Omental fat pad (tissue), 3 donors: ENCODE measurements at regions not wholly inside any gene's neighbourhood (a gene's known extent, or its start where the extent isn't known, plus 50 kb on each side); places are given as distances from the start of the nearest gene placed in this dataset. TPM values are rescaled to one million over a fixed set of nuclear protein-coding genes. Genes with fewer than 3 reads are reported as not detected.

ENCODE experiments used
- ATAC-seq: fragments of 150-250 bp; one replicate; pipeline ENCODE4 v1.9.1; 2016; ENCODE audit warnings: mild to moderate bottlenecking, moderate library complexity; ENCODE audit not compliant: low FRiP score
- DNase-seq: peaks from one replicate; pipeline ENCODE4 v3.0.0-alpha.2; 2019; ENCODE audit warnings: low spot score
- small RNA-seq: library from RNA; depleted of rRNA; stranded (forward); fragments of <200 nt; gene quantifications from one replicate; pipeline ENCODE3, GENCODE V24; 2016
- TF ChIP-seq, protein P1 (sequence below), 3 donors: fragments of 450-650 bp; IDR thresholded peaks; one replicate each; pipeline ENCODE4 v1.5.1; 2016 to 2017; ENCODE audit warnings: antibody characterized with exemption in 3 of 3, mild to moderate bottlenecking in 3 of 3, moderate library complexity in 2 of 3

DNA sequence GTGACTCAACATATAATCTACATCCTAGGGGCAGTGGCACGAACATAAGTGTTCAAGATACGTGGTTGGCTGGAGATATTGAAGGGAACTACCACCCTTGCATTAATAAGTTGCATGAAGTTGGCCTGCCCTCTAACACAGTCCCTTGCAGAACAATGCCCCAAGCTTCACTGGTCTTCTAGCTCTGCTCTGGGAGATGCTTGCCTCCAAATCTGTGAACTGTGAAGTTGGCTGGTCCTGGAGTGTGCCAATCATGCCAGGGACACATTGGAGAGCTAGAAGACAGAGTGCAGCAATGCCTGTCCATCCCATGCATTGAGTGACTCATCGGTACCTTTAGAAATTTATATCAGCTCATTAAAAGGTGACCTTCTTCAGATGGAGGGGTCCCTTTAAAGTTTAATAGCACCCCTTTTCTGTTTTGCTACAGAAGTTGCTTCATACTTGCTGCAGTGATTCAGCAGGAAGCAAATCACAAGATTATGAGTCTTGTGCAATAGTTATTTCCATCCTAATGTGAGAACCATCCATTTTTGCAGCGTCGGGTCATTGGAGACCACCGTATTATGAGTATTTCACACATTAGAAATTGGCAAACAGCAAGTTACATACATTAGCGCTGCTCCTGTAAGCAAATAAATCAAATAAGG, 55.2 kb upstream of the KAZN start:
- ATAC-seq: peak; percentile 70

GRCh38 chr1:14544319-14544718, 54.2 kb upstream of the KAZN start:
- no peak for DNase-seq
- no peak for ATAC-seq
- TF ChIP-seq, protein P1, sequence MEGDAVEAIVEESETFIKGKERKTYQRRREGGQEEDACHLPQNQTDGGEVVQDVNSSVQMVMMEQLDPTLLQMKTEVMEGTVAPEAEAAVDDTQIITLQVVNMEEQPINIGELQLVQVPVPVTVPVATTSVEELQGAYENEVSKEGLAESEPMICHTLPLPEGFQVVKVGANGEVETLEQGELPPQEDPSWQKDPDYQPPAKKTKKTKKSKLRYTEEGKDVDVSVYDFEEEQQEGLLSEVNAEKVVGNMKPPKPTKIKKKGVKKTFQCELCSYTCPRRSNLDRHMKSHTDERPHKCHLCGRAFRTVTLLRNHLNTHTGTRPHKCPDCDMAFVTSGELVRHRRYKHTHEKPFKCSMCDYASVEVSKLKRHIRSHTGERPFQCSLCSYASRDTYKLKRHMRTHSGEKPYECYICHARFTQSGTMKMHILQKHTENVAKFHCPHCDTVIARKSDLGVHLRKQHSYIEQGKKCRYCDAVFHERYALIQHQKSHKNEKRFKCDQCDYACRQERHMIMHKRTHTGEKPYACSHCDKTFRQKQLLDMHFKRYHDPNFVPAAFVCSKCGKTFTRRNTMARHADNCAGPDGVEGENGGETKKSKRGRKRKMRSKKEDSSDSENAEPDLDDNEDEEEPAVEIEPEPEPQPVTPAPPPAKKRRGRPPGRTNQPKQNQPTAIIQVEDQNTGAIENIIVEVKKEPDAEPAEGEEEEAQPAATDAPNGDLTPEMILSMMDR (IDR thresholded peaks at IDR 0.05): no peak

More for the DNA sequence above, 55.2 kb upstream of the KAZN start:
- TF ChIP-seq, protein P1 (IDR thresholded peaks at IDR 0.05): no peak
- no peak for DNase-seq

GRCh38 chr1:14545422-14546025, 53.0 kb upstream of the KAZN start:
- TF ChIP-seq, protein P1 (IDR thresholded peaks at IDR 0.05): no peak
- DNase-seq: no peak
- ATAC-seq: no peak

DNA sequence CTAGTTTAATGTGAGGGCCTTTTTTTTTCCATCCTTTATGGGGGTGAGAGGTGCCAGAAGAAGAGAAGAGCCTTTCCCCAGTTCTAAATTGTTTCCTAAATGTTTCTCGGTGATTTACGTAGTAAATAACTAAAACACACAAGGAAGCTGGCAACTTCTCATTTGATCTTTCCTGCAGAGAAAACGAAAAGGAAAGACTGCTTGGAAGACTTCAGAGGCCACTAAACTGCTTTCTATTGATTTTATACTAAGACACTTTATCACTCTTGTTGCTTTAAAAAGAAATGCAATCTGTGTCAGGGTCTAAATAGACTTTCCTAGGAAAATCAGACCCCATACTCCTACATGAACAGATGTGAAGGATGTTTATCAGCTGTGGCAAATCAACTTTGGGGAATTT, 52.1 kb upstream of the KAZN start:
- ATAC-seq: no peak
- DNase-seq: no peak
- TF ChIP-seq, protein P1 (IDR thresholded peaks at IDR 0.05): no peak

Small RNA genes in the stretch of these regions (small RNA-seq; reads per million reads assigned to genes)
- not detected for gene RNU6-1265P
